ENCODE measurements at regions not wholly inside any gene's neighbourhood (a gene's known extent, or its start where the extent isn't known, plus 50 kb on each side); places are given as distances from the start of the nearest gene placed in this dataset.

DNA sequence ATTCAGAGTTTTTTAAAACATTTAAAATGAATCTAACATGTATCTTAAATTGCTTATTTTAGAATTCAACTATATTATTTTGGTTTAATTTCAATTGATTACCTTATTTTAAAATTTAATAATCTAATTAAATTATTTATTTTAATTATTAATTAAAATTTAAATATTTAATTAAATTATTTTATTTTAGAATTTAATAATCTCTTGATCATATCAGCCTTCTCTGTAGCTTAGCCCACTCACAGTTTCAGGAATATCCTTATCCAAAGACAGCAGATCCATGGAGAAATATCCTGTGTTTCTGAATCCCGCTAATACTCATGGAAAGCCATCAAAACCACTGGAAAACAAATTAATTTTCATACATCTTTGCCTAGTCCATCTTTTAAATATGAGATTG lies 1669.2 kb downstream of the PCDH9 start (continued):
- TF ChIP-seq, protein P1, sequence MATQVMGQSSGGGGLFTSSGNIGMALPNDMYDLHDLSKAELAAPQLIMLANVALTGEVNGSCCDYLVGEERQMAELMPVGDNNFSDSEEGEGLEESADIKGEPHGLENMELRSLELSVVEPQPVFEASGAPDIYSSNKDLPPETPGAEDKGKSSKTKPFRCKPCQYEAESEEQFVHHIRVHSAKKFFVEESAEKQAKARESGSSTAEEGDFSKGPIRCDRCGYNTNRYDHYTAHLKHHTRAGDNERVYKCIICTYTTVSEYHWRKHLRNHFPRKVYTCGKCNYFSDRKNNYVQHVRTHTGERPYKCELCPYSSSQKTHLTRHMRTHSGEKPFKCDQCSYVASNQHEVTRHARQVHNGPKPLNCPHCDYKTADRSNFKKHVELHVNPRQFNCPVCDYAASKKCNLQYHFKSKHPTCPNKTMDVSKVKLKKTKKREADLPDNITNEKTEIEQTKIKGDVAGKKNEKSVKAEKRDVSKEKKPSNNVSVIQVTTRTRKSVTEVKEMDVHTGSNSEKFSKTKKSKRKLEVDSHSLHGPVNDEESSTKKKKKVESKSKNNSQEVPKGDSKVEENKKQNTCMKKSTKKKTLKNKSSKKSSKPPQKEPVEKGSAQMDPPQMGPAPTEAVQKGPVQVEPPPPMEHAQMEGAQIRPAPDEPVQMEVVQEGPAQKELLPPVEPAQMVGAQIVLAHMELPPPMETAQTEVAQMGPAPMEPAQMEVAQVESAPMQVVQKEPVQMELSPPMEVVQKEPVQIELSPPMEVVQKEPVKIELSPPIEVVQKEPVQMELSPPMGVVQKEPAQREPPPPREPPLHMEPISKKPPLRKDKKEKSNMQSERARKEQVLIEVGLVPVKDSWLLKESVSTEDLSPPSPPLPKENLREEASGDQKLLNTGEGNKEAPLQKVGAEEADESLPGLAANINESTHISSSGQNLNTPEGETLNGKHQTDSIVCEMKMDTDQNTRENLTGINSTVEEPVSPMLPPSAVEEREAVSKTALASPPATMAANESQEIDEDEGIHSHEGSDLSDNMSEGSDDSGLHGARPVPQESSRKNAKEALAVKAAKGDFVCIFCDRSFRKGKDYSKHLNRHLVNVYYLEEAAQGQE (IDR thresholded peaks at IDR 0.05; ENCODE audit: low read depth, low read length) = no peak

DNA sequence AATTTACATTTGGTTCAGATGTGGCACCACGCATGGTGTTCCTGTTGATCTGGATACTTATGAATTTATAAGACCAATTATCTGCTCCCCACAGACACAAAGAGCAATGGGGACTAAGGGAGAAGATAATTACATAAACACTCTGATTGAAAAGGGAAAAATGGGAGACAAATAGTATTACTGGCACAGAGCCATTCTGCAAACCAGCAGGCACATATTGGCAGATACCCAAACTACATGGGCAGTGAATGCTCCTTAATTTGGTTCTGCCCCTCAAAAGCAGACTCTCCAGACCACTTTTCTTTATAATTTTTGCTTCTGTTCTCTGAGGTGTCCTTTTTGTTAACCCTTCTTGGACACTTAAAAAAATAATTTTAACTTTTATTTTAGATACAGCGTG lies 1674.2 kb downstream of the PCDH9 start:
- intact Hi-C loops (cut with micrococcal nuclease; ENCODE audit: unreplicated experiment) = no loop called here
- 20% methylated on average over 2 of the region's 2 CpGs for WGBS (ENCODE audit: insufficient coverage, insufficient replicate concordance, low lambda C conversion rate, missing lambda C conversion rate)
- ChIA-PET POLR2A (no interaction called here), RAD21 (ENCODE audit: unreplicated experiment) (no interaction called here), CTCF (no interaction called here), SMC1A (ENCODE audit: uncharacterized antibody, unreplicated experiment) (no interaction called here)
- Histone ChIP-seq H3K27ac (ENCODE audit: control insufficient read depth, insufficient read depth) (no peak overlapping the region), H3K4me3 (no peak overlapping the region), H2AFZ (ENCODE audit: control insufficient read depth, low read depth, low read length) (no peak overlapping the region), H3K36me3 (ENCODE audit: control insufficient read depth in 2 of 2, insufficient read depth in 2 of 2, low read length in 1 of 2) (no peaks in the 10 kb centered on the region), H4K20me1 (ENCODE audit: control insufficient read depth, insufficient read depth) (no peaks in the 10 kb centered on the region), H3K4me1 (ENCODE audit: control insufficient read depth, insufficient read depth, low read length) (no peaks in the 10 kb centered on the region), H3K9me3 (replicated peaks; ENCODE audit: control insufficient read depth, insufficient read depth, low read length) (no peaks in the 10 kb centered on the region), H3K4me2 (ENCODE audit: control insufficient read depth, insufficient read depth) (no peak overlapping the region), H3K79me2 (ENCODE audit: control insufficient read depth, insufficient read depth, low read length) (no peaks in the 10 kb centered on the region), H3K27me3 (replicated peaks in 1 of 2; ENCODE audit: control insufficient read depth in 2 of 2, insufficient read depth in 2 of 2, low read length in 1 of 2) (no peaks in the 10 kb centered on the region), H3K9ac (ENCODE audit: control insufficient read depth, insufficient read depth, low read length) (no peak overlapping the region)
- TF ChIP-seq SP1 (IDR thresholded peaks at IDR 0.05; ENCODE audit: low read depth, low read length) (no peak), PAX5 (IDR thresholded peaks at IDR 0.05; ENCODE audit: borderline replicate concordance, low read depth, low read length) (no peak), GABPA (IDR thresholded peaks at IDR 0.05; ENCODE audit: low read depth) (no peak), BHLHE40 (IDR thresholded peaks at IDR 0.05; ENCODE audit: borderline replicate concordance in 1 of 2, low read depth in 2 of 2, low read length in 1 of 2) (no peak), MEF2B (IDR thresholded peaks at IDR 0.05; ENCODE audit: partially characterized antibody, poor library complexity, severe bottlenecking) (no peak), SMARCA5 (IDR thresholded peaks at IDR 0.05) (no peak), ZNF217 (IDR thresholded peaks at IDR 0.05) (no peak), PAX8 (IDR thresholded peaks at IDR 0.05) (no peak)
- TF ChIP-seq, protein P2, sequence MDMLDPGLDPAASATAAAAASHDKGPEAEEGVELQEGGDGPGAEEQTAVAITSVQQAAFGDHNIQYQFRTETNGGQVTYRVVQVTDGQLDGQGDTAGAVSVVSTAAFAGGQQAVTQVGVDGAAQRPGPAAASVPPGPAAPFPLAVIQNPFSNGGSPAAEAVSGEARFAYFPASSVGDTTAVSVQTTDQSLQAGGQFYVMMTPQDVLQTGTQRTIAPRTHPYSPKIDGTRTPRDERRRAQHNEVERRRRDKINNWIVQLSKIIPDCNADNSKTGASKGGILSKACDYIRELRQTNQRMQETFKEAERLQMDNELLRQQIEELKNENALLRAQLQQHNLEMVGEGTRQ (IDR thresholded peaks at IDR 0.05; ENCODE audit: borderline replicate concordance, low read depth, low read length) = no peak
- TF ChIP-seq, protein P3, sequence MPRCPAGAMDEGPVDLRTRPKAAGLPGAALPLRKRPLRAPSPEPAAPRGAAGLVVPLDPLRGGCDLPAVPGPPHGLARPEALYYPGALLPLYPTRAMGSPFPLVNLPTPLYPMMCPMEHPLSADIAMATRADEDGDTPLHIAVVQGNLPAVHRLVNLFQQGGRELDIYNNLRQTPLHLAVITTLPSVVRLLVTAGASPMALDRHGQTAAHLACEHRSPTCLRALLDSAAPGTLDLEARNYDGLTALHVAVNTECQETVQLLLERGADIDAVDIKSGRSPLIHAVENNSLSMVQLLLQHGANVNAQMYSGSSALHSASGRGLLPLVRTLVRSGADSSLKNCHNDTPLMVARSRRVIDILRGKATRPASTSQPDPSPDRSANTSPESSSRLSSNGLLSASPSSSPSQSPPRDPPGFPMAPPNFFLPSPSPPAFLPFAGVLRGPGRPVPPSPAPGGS (IDR thresholded peaks at IDR 0.05; ENCODE audit: borderline replicate concordance, insufficient read depth, low read depth, low read length, poor library complexity, severe bottlenecking) = no peak
- TF ChIP-seq, protein P4, sequence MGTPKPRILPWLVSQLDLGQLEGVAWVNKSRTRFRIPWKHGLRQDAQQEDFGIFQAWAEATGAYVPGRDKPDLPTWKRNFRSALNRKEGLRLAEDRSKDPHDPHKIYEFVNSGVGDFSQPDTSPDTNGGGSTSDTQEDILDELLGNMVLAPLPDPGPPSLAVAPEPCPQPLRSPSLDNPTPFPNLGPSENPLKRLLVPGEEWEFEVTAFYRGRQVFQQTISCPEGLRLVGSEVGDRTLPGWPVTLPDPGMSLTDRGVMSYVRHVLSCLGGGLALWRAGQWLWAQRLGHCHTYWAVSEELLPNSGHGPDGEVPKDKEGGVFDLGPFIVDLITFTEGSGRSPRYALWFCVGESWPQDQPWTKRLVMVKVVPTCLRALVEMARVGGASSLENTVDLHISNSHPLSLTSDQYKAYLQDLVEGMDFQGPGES (IDR thresholded peaks at IDR 0.05) = no peak
- DNase-seq (ENCODE audit: low read depth, low spot score) = no peak
- no peak for FAIRE-seq
- no peak for ATAC-seq
- in situ Hi-C loops (cut with MboI) = no loop called here
- BruUV-seq (replicated peaks) = no TSS peak
